Epidermal melanocyte (primary cell): ENCODE measurements at regions not wholly inside any gene's neighbourhood (a gene's known extent, or its start where the extent isn't known, plus 50 kb on each side); places are given as distances from the start of the nearest gene placed in this dataset.
"Not testable (repeated sequence)": the region's sequence is repeated elsewhere in the genome, so short reads cannot be mapped to it uniquely, and the experiment has no call there.

ENCODE experiments used
- DNase-seq: peaks from one replicate; pipeline ENCODE4 v3.0.0; 2011; ENCODE audit warnings: low spot score; ENCODE audit not compliant: insufficient read length

DNA sequence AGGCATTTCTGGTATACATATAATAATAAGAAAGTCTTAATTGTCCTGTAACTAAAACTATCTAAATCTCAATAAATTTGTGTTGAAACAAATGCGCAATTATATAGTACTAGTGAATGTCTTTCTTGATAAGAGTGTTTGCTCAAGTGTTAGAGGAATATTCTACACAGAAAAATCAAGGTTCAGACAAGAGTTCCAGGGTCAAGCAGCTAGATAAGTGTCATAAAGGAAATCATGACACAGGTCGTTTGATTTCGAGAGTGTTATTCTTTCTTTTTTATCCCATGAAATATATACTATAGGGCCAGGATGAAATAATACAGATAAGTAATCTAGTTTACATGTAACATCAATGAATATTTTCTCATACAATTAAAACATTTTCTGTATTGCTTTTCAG lies 366.1 kb downstream of the UTRN start:
- no peak for DNase-seq

GRCh38 chr6:144652292-144652891 lies 367.3 kb downstream of the UTRN start:
- no peak for DNase-seq

- DNase-seq = no peak
Measured at GRCh38 chr6:144653885-144654505, 368.9 kb downstream of the UTRN start.

- no peak for DNase-seq
Measured at GRCh38 chr6:144654506-144654905, 369.4 kb downstream of the UTRN start.

DNA sequence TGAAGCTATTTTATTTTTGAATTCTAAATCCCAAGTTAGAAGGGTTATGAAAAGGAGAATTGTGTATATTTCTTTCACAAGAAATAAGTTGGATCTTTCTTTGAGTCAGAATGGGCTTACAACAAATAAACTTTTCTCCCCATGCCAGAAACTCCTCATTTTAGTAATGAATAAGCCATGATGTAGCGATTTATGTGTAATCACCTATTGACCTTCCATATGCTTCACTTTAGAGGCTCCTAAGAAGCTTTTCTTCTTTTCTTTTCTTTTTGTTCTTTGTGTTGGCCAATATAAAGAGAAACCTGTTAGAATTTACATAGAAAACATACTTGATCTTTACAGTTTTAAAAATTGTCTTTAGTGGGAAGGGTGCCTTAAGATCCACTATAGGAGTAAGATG lies 370.2 kb downstream of the UTRN start:
- no peak for DNase-seq

GRCh38 chr6:144657691-144658090 lies 372.6 kb downstream of the UTRN start:
- DNase-seq = no peak

GRCh38 chr6:144659202-144660182 lies 374.4 kb downstream of the UTRN start:
- no peak for DNase-seq

- no peak for DNase-seq
Measured at GRCh38 chr6:144660561-144661115, 375.5 kb downstream of the UTRN start.

DNA sequence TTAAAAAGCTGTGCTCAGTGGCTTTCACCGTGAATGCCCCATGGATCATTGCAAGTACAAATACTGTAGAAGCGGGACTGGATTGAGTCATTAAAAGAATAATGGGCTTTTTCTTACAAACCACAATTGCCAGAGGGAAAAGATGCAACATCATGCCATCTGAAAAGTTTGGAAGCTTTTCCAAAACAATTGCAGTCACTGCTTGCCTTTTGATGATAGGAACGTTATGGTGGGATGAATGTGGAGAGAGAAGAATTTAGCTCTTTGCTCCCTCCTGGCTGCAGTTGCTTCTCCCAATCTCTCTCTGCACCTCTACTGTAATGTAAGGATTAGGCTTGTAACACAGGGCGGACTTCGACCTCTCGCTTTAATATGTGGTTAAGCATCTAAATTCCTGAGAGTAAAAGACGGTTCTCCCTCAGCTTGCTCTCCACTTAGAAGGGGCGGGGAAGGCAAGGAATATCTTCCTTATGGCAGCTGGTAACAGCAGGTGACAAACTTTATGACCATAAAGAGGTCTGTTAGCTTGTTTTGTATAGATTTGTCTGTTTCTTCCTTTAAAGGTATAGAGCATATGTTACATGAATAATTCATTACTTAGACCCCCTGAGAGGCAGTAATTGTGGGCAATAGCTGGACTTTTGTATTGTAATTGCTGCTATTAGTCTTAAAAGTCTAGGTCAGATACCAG lies 376.1 kb downstream of the UTRN start:
- no peak for DNase-seq

- no peak for DNase-seq
Measured at GRCh38 chr6:144662812-144663365, 377.8 kb downstream of the UTRN start.

DNA sequence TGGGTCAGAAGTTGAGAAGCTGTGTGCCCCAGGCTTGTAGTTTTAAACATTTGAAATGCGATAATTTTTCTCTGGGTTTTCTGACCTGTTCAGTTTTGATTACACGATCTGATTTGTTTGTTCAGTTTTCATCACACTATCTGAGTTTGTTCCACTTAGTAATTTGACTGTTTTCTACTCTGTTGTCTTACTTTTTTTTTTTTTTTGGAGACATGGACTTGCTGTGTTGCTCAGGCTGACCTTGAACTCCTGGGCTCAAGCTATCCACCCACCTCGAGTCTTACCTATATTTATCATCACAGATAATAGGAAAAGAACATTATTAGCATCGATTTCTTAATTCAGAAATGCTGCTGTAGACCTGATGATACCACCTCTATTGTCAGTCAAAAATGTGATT lies 379.1 kb downstream of the UTRN start:
- DNase-seq = no peak

- no peak for DNase-seq
Measured at GRCh38 chr6:144664947-144665346, 379.8 kb downstream of the UTRN start.

DNA sequence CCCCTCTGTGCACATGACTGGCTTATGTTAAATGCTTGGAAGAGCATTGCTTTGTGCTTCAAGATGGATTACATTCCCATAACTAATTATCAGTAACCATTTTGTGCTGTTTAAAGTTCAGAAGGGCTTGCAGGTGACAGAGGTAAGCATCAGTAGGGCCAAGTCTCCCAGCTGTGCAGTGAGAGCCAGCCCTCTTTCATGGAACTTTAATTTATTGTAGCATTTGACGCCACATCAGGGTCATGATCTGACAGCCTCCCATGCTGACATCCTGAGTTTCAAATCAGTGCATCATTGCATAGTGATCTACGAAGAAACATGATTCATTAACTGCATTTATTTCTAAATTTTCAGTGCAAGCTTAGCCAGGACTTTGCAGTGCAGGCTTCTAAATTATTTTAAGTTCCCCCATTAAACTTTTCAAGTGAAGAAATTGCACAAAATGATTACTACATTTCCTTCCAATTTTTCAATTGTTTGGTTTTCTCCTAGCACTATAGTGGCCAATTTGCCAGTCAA lies 380.9 kb downstream of the UTRN start:
- no peak for DNase-seq

GRCh38 chr6:144666781-144667180 lies 381.6 kb downstream of the UTRN start:
- DNase-seq = no peak

- no peak for DNase-seq
Measured at GRCh38 chr6:144667532-144668503, 382.7 kb downstream of the UTRN start.

DNA sequence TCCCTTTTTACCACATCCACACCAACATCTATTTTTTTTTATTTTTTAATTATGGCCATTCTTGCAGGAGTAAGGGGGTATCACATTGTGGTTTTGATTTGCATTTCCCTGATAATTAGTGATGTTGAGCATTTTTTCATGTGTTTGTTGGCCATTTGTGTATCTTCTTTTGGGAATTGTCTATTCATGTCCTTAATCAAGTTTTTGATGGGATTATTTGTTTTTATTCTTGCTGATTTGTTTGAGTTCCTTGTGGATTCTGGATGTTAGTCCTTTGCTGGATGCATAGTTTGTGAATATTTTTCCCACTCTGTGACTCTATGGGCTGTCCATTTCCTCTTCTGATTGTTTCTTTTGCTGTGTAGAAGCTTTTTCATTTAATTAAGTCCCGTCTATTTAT lies 385.1 kb downstream of the UTRN start:
- not testable (repeated sequence) for DNase-seq

DNA sequence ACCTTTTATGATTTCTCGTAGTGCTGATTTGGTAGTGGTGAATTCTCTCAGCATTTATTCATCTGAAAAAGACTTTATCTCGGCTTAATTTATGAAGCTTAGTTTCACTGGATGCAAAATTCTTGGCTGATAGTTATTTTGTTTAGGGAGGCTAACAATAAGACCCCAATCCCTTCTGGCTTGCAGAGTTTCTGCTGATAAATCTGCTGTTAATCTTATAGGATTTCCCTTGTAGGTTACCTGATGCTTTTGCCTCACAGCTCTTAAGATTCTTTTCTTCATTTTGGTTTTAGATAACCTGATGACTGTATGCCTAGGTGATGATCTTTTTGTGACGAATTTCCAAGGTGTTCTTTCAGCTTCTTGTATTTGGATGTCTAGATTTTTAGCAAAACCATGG lies 388.7 kb downstream of the UTRN start:
- no peak for DNase-seq

- no peak for DNase-seq
Measured at GRCh38 chr6:144675231-144675861, 390.2 kb downstream of the UTRN start.

DNA sequence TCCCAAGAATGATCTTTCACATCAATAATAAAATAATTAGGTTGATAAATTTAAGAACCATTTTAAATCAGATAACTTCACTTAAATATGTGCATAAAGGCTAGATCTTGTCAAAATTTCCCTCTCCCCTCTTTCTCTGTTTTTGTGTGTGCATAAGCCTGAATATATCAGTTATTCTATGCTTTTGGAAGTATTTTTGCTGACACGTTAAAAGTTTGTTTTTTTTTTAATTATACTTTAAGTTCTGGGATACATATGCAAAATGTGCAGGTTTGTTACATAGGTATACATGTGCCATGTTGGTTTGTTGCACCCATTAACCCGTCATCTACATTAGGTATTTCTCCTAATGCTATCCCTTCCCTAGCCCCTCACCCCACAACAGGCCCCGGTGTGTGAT lies 391.2 kb downstream of the UTRN start:
- not testable (repeated sequence) for DNase-seq
